ENCODE measurements at regions not wholly inside any gene's neighbourhood (a gene's known extent, or its start where the extent isn't known, plus 50 kb on each side); places are given as distances from the start of the nearest gene placed in this dataset.
"Not testable (repeated sequence)": the region's sequence is repeated elsewhere in the genome, so short reads cannot be mapped to it uniquely, and the experiment has no call there.

GRCh38 chr15:85253196-85253915, 127.0 kb upstream of the AKAP13 start:
- not testable (repeated sequence) for TF ChIP-seq CTCF, POLR2A (IDR thresholded peaks at IDR 0.05)
